Transverse colon (tissue), 4 donors: ENCODE measurements at regions not wholly inside any gene's neighbourhood (a gene's known extent, or its start where the extent isn't known, plus 50 kb on each side); places are given as distances from the start of the nearest gene placed in this dataset.

Experiments
- POLR2A ChIP-seq: fragments of 450-650 bp; IDR thresholded peaks from one replicate; pipeline ENCODE4 v1.6.1; 2016; ENCODE audit warnings: antibody characterized with exemption, mild to moderate bottlenecking, moderate library complexity
- POLR2AphosphoS5 ChIP-seq, 3 donors: sonication (generic); formaldehyde crosslinking; IDR thresholded peaks; one replicate each; pipeline ENCODE4 v1.6.1; 2016; ENCODE audit warnings: antibody characterized with exemption in 3 of 3
- TF ChIP-seq, protein P1 (sequence below), 5 experiments: fragments of 200-600 bp in 3 of 5; fragments of 450-650 bp in 2 of 5; sonication (generic) in 3 of 5; IDR thresholded peaks; 1 replicate in 2 of 5; 2 replicates in 3 of 5; pipeline ENCODE4 v1.5.1; 2016 to 2017; ENCODE audit warnings: antibody characterized with exemption in 5 of 5, inconsistent platforms in 3 of 5, mild to moderate bottlenecking in 2 of 5, moderate library complexity in 1 of 5

DNA sequence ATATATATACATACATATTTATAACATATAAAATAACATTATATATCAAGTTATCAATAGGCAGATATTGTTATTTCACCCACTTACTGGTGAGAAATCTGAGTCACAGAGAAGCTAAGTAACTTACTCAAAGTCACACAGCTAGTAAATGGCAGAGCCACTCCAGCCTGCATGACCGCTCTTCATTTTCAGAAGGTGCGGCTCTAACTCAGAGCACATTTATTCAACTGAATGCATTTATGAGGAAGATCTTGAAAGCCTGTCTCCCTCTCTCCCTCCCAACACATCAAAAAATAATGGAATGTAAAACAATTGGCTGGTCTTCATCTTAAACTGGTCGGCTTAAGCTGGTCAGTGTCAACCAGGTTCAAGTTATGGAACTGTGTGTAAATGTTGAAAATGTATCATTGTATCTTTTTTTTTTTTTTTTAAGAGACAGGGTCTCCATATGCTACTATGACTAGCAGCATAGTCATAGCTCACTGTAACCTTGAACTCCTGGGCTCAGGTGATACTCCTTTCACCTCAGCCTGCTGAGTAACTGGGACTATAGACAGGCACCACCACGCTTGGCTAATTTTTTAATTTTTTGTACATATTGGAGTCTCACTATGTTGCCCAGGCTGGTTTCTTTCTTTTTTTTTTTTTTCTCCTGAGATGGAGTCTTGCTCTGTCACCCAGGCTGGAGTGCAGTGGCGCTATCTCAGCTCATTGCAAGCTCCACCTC lies 70.7 kb upstream of the NCOA3 start:
- TF ChIP-seq POLR2AphosphoS5 (IDR thresholded peaks at IDR 0.05) (no peak), POLR2A (no peak)
- TF ChIP-seq, protein P1, sequence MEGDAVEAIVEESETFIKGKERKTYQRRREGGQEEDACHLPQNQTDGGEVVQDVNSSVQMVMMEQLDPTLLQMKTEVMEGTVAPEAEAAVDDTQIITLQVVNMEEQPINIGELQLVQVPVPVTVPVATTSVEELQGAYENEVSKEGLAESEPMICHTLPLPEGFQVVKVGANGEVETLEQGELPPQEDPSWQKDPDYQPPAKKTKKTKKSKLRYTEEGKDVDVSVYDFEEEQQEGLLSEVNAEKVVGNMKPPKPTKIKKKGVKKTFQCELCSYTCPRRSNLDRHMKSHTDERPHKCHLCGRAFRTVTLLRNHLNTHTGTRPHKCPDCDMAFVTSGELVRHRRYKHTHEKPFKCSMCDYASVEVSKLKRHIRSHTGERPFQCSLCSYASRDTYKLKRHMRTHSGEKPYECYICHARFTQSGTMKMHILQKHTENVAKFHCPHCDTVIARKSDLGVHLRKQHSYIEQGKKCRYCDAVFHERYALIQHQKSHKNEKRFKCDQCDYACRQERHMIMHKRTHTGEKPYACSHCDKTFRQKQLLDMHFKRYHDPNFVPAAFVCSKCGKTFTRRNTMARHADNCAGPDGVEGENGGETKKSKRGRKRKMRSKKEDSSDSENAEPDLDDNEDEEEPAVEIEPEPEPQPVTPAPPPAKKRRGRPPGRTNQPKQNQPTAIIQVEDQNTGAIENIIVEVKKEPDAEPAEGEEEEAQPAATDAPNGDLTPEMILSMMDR (IDR thresholded peaks at IDR 0.05), result no peak
